OCI-LY3 (cell line): ENCODE measurements at regions not wholly inside any gene's neighbourhood (a gene's known extent, or its start where the extent isn't known, plus 50 kb on each side); places are given as distances from the start of the nearest gene placed in this dataset.

ENCODE experiments used
- EZH2phosphoT487 ChIP-seq: fragments of 200-600 bp; shearing (Covaris generic); IDR thresholded peaks from 2 replicates; pipeline ENCODE4 v1.6.1; 2018; ENCODE audit warnings: antibody characterized with exemption, mixed run types, low read depth
- TF ChIP-seq, protein P1 (sequence below): fragments of 200-600, 300-600 bp; sonication (generic); IDR thresholded peaks from 2 replicates; pipeline ENCODE4 v1.5.1; 2014; ENCODE audit warnings: antibody characterized with exemption, low read length, low read depth

DNA sequence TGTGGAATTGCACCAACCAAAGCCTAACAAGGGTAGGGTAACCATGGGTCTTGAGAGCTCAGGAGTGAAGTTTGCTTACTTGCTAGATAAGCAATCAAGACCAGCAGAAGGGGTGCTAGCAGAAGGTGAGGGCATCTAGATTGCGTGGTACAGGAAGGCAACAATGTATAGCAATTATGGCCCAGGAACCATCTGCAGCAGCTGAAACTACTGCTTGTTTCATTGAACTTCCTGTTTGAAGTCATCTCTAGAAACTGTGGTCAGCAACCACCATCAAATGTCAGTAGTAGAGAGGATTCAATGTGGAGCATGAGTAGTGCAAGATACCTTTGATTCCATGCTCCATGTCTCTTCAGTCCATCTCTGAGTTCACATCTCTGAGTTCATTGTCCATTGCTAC is 462.1 kb upstream of the GRAMD2B start:
- TF ChIP-seq, protein P1, sequence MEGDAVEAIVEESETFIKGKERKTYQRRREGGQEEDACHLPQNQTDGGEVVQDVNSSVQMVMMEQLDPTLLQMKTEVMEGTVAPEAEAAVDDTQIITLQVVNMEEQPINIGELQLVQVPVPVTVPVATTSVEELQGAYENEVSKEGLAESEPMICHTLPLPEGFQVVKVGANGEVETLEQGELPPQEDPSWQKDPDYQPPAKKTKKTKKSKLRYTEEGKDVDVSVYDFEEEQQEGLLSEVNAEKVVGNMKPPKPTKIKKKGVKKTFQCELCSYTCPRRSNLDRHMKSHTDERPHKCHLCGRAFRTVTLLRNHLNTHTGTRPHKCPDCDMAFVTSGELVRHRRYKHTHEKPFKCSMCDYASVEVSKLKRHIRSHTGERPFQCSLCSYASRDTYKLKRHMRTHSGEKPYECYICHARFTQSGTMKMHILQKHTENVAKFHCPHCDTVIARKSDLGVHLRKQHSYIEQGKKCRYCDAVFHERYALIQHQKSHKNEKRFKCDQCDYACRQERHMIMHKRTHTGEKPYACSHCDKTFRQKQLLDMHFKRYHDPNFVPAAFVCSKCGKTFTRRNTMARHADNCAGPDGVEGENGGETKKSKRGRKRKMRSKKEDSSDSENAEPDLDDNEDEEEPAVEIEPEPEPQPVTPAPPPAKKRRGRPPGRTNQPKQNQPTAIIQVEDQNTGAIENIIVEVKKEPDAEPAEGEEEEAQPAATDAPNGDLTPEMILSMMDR: no peak
- no peak for TF ChIP-seq EZH2phosphoT487
